Stimulated activated naive CD4-positive, alpha-beta T cell treated with Interleukin-2 at 50 U/mL for 16 hours (primary cell): ENCODE measurements at regions not wholly inside any gene's neighbourhood (a gene's known extent, or its start where the extent isn't known, plus 50 kb on each side); places are given as distances from the start of the nearest gene placed in this dataset.

Source experiments
- DNase-seq: peaks from one replicate; lab custom pipeline; 2025; lab: John Stamatoyannopoulos, UW

DNA sequence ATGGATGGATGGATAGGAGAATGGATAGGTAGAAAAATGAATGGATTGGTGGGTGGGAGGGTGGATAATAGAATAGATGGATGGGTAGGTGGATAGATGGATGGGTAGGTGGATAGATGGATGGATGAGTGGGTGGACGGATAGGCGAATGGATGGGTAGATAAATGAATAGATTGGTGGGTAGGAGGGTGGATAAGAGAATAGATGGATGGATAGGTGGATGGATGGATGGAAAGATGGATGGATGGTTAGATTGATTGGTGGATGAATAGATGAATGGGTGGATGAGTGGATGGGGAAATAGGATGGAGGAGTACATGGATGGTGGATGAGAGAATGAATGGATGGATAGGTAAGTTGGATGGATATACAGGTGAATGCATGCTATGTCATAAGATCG lies 110.5 kb downstream of the CEBPB start:
- no peak for DNase-seq

DNA sequence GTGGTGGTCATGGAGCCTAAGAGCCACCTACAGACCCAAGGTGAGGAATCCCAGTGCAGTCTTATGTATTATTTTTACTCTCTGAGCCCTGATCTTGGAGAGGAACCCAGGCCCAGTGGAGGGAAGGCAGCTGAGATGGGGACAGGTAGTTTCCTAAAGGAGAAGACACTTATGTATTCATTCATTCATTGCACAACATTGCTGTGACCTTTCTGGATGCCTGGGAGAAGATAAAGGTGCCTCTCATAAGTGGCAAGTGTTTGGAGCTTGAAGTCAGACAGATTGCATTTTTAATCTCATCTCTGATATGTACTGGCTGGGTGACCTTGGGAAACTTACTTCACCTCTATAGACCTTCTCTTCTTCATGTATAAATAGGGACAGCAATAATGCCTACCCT lies 111.1 kb downstream of the CEBPB start:
- no peak for DNase-seq

DNA sequence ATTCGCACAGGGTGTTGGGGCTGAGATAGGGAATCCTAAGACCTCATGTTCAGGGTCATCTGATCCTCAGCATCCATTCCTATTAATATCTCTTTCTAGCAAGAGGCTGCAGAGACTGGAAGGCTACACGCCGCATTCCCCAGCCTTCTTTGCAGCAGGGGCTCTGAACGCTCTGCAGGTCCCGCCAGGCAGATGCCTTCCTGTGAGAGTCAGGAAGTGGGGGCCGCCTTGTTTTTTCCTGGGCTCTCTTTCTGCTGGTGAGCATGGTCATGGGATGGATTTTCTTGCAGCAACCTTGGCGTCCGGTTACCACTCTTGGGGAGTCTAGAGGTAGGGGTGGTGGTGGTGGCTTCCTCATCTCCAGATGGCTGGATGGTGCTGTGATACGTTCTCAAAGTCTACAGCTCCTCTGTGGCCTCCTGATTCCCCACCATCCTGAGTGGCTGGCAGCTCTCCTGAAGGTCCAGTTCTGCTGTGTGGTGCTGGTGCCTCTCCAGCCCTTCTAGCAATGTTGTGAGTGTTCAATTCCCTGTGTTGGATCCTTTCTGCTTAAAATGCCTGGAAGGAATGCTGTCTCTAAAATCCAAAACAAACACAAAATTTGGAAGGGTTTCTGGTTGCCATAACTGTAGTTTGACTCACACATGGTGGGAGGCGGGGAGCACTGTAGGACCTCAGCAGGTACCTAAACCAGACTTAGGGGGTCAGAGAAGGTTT lies 111.9 kb downstream of the CEBPB start:
- no peak for DNase-seq

DNA sequence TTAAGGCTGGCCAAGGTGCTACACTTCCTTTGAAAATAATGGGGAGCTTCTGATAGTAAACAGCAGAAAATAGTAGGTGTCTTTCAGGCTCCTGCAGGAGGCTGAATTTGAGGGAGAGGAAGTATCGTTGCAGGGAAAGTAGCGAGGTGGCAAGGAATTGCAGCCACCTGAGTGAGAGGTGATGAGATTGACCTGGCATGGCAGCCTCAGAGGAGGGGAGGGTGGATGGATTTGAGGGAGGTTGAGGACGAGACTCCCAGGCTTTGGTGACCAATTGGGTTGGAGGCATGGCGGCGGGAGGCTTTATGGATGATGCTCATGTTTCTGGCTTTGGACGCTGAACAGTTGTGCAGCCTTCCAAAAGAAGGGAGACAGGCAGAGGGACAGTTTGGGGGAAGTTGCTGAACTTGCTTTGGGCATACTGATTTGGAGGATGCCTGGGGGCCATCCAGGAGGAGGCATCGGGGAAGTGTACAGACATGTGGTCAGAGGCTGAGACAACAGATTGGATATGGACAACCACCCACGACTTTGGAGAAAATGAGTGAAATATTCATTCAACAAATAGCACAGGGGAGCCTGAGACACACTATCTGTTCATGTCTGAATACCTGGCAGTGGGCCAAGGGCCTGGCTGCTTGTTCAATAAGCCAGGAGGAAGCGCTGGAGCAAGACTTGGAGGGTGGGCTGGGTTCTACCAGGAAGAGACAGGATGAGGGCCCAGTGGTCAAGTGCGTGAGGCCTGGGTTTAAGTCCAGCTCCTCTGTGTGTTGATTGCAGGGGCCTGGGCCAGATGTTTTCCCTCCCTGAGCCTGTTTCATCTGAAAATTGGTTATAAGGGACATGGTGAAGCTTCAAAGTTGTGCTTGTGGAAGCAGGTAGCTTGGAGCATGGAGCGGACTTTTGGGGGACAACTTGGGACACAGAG lies 113.2 kb downstream of the CEBPB start:
- DNase-seq = no peak

DNA sequence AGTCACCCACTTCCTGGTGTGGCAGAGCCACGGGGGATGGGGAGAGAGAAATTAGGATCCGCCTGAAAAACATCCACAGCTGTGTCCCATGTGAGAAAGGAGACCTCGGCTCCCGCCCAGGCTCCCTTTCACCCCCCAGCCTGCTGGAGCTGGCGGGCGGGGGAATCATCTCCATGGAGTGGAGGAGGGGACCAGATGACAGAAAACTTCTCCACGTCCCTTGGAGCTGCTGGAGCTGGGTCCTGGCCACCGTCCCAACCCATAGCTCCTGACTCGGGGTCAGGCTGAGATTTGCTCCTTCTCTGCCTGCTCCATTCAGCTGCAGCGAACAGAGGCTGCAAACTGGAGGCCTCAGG lies 113.8 kb downstream of the CEBPB start:
- DNase-seq = no peak

DNA sequence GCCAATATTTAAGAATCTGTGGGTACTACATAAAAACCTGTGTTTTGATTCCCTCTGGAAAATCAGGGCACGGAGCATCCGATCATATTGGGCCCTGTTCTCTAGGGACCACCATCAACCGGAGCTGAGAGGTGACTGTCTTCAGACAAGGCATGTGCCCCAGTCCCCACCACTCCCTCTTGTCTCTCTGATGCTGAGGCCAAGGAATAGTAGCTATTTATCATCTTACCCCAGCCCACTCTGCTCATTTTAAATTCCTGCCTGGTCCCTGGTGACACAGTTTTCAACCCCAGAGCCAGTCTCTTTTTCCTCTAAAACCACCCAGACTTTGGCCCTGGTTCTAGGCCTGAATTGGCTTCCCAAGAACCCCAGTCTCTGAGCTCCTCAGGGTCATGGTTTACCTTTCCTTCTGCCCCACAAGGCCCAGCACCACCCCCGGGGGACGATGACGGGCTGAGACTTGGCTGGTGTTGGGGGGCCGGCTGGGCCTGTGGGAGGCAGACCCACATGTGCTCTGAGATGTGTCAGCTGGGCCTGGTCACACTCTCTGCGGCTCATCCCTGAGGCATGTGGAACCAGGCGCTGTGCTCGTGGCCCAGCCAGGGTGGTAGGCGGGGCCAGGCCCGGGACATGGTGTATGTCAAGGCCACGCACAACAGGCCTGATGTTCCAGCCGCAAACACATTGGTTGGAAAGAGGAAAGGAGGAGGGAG lies 114.4 kb downstream of the CEBPB start:
- no peak for DNase-seq

DNA sequence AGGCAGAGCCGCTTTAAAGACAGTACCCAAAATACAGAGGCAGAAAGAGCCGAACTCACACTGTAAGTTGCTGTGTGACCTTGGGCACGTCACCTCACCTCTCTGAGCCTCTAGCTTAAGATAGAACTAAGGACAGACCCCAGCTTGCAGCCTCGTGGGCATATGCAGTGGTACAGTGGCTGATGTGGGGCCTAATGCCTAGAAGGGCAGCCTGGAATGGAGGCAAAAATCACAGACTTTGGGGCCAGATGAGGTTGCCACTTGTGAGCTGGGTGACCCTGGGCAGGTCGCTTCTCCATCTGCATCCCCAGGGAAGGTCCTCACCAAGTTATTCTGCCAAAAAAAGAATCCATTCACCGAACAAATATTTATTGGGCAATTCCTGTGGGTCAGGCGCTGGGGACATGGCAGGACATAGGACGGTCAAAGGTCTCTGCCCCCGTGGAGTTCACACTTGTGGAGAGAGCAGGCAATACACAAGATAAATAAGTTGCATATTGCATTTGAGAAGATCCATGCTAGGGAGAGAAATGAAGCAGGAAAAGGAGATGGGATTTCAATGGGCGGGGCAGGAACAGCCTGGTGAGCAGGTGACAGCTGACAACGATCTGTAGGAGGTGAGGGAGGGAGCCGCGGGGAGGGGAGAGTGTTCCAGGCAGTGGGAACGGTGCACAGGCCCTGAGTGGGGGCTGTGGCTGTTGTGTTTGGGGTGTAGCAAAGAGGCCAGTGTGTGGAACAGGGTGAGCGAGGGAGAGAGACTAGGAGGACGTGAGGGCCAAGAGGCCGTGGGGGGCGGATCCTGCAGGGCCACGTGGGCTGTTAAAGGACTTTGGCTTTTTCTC lies 115.2 kb downstream of the CEBPB start:
- no peak for DNase-seq

DNA sequence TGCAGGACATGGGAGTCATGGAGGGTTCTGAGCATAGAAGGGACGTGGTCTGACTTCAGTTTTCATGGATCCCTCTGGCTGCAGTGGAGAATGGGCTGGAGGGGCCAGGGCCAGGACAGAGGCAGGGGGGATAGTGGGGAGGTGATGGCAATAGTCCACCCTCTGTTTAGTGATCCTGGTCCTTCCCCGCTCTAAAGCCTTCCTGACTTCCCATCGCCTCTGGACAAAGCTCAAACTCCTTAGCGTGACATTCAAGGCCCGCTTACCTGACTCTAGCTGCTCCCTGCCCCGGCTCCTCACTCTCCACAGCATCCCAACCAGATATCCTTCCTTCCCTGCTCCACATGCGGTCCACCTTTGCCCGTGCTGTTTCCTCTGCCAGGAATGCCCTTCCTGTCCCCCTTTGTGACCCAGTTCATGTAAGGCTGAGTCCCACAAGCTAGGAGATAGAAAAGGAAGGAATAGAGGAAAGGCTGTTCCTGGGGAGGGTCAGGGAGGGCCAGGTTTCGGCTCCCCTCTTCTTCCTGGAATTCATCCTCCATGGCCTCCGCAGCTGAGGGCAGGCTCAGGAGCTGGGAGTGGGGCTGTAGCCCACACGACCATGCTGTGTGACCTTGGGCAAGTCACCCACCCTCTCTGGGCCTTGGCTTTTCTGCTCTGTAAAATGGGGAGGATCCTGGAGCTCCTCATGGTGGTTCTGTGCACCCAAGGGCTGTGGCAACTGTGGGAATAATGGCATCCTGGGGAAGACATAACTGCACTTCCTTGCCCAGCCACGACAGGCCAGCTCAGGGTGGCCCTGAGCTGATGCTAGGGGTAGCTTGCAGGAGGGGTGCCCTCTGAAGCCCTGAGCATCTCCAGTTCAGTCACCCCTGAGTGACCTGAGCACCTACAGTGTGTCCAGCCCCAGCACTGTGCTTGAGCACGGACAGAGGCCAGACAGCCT lies 116.1 kb downstream of the CEBPB start:
- DNase-seq = no peak

DNA sequence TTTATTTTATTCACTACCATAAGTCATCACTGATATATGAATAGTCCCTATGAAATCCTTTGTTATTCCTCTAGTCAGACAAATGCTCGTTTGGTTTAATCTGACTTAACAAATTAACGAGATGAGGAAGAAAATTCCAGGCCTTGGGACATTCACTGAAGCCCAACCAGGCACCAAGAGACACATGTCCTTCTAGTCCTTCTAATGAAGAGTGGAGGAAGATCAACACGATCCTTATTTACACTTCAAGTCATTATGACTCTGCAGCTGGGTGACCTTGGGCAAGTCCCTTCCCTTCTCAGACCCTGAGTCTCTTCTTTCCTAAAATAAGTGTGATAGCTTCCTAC lies 117.5 kb downstream of the CEBPB start:
- DNase-seq = no peak

DNA sequence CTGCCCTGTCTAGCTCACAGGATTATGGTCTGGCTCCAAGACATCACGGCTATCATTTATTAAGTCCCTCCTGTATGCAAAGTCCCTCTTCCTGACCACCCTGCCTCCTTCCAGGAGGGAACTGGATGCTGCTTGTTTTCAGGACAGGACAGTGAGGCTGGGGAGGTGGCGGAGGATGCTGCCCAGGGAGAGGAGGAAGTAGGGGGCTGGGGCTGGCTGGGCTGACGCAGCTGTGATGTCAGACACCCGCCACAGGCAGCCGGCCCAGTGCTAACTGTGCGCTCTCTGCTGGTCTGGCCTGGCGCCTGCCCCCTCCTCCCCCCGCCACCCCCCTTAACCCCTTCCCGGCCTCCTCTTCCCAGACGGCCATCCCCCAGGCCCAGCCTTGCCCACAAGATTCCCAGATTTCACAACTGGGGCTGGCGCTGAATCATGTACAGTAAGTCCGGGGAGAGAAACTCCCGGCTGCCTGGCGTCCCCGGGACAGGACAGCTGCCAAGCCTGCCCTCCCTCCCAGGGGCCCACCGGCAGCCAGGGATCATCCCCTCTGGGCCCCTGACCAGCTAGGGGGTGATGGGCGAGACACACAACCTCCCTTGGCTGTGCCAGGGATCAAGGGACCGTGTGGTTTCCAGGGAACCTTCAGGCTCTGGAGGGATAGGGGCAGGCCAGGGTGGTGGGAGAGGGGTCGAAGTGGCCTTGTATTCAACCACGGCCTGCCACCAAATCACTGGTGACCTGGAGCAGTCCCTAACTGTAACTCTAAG lies 118.1 kb downstream of the CEBPB start:
- DNase-seq = no peak

DNA sequence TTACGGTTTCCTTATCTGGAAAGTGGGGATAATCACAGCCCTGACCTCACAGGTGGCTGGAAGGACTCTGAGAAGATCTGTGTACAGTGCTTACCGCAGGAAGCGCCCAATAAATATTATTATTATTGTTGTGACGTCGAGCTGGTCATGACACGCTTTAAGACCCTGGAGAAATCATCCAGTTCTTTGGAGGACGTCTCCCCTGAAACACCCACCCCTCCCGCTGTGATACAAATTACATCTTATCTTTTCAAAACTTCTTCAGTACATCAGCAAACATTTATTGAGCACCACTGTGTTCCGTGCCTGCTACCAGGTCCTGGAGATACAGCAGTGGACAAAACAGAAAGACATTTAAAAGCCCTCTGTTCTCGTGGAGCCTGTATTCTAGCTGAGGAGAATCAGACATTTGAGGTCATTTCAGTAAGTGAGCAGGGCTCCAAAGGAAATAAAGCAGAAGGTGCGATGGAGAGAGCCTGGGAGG lies 118.7 kb downstream of the CEBPB start:
- DNase-seq = no peak

DNA sequence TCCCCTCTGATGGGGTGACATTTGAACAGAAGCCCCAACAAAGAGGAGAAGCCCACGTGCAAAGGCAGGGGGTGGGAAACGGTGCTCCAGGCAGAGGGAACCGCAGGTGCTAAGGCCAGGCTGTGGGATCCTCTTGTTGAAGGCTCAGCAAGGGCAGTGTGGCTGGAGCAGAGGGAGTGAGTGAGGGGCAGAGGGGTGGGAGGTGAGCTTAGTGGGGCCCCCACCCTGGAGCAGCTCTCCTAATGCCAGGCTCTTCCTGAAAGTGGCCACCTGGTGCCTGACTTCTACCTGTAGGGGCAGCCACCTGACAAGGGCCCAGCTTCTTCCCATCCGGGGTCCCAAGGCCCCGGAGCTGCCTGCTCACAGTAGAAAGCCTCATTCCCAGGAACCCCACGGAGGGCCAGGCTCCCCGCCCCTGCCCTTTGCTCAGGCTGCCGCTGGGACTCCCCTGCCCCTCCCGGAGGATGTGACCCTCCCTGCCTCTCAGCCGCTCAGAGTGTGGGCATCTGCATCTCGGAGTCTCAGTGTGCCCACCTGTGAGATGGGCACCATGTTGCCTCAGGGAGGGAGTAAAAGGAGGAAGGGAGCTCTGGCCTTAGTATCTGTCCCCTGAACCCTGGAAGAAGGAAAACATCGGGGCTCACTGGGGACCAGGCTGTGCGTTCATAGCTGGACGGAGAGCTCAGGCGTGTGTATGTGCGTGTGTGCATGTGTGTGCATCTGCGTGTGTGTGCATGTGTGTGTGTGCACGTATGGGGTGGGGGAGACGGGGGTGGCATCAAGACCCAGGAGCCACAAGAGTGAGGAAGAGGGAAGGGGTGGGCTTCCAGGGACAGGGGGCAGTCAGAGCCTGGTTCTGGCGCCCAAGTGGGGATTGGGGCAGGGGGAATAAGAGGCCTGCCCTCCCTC lies 119.4 kb downstream of the CEBPB start:
- no peak for DNase-seq

DNA sequence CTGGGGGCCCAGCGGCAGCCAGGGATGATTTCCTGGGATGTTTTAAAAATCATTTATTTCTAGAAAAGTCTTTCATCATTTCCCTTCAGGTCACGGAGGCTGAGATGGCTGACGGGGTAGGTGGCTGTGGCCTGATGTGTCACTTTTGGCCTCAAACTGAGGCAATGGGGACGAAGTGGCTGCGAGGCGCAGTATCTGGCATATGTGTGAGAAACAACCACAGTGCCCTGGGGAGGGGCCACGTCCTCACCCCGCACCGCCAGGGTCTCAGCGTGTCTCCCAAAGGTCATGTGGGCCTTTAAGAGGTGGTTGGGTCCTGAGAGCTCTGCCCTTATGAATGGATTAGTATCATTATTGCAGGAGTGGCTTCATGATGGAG lies 120.0 kb downstream of the CEBPB start:
- no peak for DNase-seq

DNA sequence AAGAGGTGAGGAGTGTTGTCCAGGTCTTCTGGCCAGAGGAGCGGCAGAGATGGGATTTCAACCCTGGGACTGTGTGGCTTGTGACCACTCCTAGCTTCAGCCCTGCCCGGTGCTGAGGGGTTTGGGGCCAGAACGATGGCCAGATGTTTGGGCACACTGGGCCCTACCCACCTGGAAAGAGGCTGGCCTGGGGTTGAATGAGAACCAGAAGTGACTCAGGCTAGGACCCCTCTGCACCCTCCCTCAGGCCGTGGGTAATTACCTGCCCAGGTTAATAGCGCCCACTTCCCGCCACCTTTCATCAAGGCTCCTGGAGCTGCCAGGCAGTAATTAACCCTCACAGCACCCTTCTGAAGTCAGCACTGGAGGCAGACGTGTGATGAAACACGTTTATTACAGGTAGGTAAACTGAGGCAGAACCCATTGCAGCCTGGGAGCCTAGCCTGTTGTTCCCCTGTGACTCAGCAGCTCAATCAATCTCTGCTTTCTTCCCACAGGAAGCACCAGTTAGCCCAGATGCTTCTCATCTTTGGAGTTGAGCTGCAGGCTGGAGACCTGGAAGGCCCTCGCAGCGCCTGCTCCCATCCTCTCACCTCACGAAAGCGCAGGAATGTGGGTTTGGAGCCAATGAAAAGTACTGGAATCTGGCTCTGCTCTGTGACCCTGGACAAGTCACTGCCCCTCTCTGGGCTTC lies 120.8 kb downstream of the CEBPB start:
- DNase-seq = no peak

DNA sequence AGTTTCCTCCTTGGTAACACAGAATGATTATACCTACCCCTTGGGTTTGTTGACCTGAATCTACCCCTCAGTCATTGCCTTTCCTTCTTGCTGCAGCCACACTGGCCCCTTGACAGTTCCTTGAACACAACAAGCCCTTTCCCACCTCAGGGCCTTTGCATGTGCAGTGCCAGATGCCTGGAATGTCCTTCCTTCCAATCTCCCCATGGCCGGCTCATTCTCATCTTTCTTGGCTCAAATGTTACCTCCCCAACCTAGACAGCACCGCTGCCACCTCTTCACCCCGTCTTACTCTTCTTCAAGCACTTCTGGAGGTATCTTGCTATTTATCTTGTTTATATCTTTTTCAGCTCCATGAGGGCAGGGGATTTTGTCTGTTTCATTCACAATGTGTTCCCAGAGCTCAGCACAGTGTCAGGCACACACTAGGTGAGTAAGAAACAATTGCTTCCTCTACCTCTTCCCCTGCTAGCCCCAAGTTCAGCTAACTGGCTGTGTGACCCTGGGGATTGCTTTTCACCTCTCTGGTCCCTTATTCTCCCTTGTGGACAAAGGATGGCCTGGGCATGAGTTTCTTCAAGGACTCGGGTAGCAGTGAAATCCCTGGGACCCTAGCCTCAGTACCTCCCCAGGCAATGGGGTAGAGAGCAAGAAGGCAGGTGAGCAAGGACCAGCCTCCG lies 121.5 kb downstream of the CEBPB start:
- DNase-seq = no peak

DNA sequence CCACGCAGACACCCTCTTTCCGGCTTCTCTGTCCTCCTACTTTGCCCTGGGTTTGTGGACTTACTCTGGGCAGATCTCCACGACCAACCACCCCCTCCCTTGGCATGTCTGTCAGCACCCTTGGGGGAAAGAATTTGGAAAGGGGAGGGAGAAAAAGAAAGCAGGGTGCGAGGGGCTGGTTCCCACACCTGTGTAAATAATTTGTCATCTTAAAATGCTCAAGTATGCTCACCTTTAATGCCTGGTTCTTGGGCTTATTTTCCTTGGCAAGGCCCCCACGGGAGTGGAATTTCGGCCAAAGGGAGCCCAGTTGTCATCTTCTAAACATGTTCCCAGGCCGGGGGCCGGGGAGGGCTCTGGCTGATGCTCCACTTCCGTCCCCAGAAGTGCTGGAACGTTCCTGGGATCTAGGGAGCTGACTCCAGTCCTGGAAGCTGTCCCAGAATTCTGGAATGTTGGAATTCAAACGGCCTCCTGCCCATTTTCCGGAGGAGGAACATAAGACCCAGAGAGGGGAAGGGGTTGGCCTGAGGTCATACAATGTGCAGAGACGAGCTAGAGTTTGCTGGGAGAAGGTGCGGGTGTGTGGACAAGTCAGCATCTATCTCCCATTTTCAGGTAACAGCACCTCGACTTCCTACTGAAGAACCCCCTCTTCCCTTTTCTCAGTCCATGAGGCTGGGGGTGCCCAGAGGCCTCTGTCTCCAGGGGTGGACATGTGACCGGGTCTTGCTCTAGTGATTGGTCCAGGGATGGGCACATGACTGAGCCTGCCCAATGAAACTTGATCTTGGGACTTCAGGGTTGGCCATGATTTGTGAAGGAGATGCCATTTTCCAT lies 122.3 kb downstream of the CEBPB start:
- no peak for DNase-seq

DNA sequence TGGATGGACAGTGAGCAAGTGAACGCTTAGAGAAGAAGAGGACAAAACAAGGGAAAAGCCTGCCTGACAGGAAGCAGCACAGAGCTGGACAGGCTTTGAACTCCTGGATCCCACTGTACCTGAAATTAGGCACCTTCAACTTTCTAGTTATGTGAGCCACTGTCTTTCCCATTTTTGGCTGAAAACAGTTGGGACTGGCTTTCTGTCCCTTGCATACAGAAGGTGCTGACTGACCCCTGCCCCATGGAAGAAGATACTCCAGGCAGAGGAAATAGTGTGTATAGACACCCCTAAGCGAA lies 122.8 kb downstream of the CEBPB start:
- no peak for DNase-seq
